Psoas muscle (tissue), 7 donors: ENCODE measurements at regions not wholly inside any gene's neighbourhood (a gene's known extent, or its start where the extent isn't known, plus 50 kb on each side); places are given as distances from the start of the nearest gene placed in this dataset.
A peak's percentile ranks its signal among the peaks of the same experiment; 100 is the strongest.

Source experiments
- ATAC-seq, 4 donors: fragments of 200-7000 bp; cut with Tn5 transposase; one replicate each; pipeline ENCODE4 v1.9.1; 2020; ENCODE audit warnings: moderate library complexity in 3 of 4, mild to moderate bottlenecking in 2 of 4
- DNase-seq, 2 donors: peaks; one replicate each; pipeline ENCODE4 v3.0.0-alpha.2; 2020
- H3K27ac ChIP-seq: fragments of 200-600 bp; one replicate; pipeline ENCODE4 v1.8.0; 2022
- H3K27me3 ChIP-seq, 3 donors: fragments of 200-600 bp in 1 of 3; one replicate each; pipeline versions ENCODE4 v1.6.1 to v1.8.0; 2013 to 2022; ENCODE audit warnings: low read length in 2 of 3, mild to moderate bottlenecking in 2 of 3, moderate library complexity in 1 of 3; ENCODE audit not compliant: insufficient read depth in 3 of 3
- H3K36me3 ChIP-seq, 2 donors: fragments of 200-600 bp in 1 of 2; one replicate each; pipeline versions ENCODE4 v1.6.1 to v1.8.0; 2013 to 2022; ENCODE audit warnings: low read depth in 1 of 2, mild to moderate bottlenecking in 1 of 2, moderate library complexity in 1 of 2; ENCODE audit not compliant: insufficient read depth in 1 of 2
- H3K4me1 ChIP-seq: fragments of 200-600 bp; one replicate; pipeline ENCODE4 v1.8.0; 2022
- H3K4me3 ChIP-seq: fragments of 200-600 bp; one replicate; pipeline ENCODE4 v1.8.0; 2022; ENCODE audit warnings: mild to moderate bottlenecking
- H3K9me3 ChIP-seq: fragments of 200-600 bp; one replicate; pipeline ENCODE4 v1.8.0; 2022
- CTCF ChIP-seq: fragments of 200-600 bp; IDR thresholded peaks from one replicate; pipeline ENCODE4 v1.8.0; 2022; ENCODE audit warnings: antibody characterized with exemption
- WGBS, 3 donors: extraction: QIAGEN DNeasy Blood & Tissue Kit; methylation state at CpG; one replicate each; pipeline versions ENCODE4 v1.1.6 to v1.1.7; 2013; 5-methylcytosine and 5-hydroxymethylcytosine counted together
- intact Hi-C, 2 donors: fragments of 100-400 bp; cut with DNase I; formaldehyde crosslinking; loops; one replicate each; pipeline versions ENCODE4 v1.11.0 to v1.14.2; 2022
- donor health status: healthy with polysubstance abuse.
- donor health status: DM: no; HTN: no; CAD: no; lungs with moderate emphysema.
- donor health status: Bipolar disorder and iron deficiency.
- donor health status: healthy.
- donor health status: DM: yes; HTN: yes; CAD: no.
- donor health status: DM: no; HTN: no; CAD: no.
- donor health status: DM: yes; HTN: yes; CAD: no.

- no peaks in the 10 kb centered on the region for H3K36me3 ChIP-seq
- H3K4me3 ChIP-seq, result no peak overlapping the region
- H3K9me3 ChIP-seq, result no peaks in the 10 kb centered on the region
- TF ChIP-seq CTCF, result no peak
- WGBS, 3 donors, result 79 to 96% (median 92%) methylated on average over 5 of the region's 5 CpGs
- peaks cover 8% of the 10 kb centered on the region for H3K4me1 ChIP-seq
- no peak for DNase-seq
- intact Hi-C loops, result no loop called here
- ATAC-seq, result no peak
- H3K27ac ChIP-seq, result no peak overlapping the region
- no peaks in the 10 kb centered on the region for H3K27me3 ChIP-seq
These were observed 149.1 kb downstream of the PTPN20 start for GRCh38 chr10:47060356-47060755.

GRCh38 chr10:47060993-47061500 lies 149.8 kb downstream of the PTPN20 start:
- no peak overlapping the region for H3K4me3 ChIP-seq
- no peak for ATAC-seq
- DNase-seq, result no peak
- H3K36me3 ChIP-seq, result no peaks in the 10 kb centered on the region
- no peaks in the 10 kb centered on the region for H3K9me3 ChIP-seq
- no peaks in the 10 kb centered on the region for H3K27me3 ChIP-seq
- intact Hi-C loops, result no loop called here
- H3K27ac ChIP-seq, result no peak overlapping the region
- WGBS, 3 donors, result 85 to 91% (median 87%) methylated on average over 8 of the region's 8 CpGs
- peaks cover 8% of the 10 kb centered on the region for H3K4me1 ChIP-seq
- TF ChIP-seq CTCF, result no peak

- intact Hi-C loops, result no loop called here
- WGBS, 3 donors, result 83 to 89% (median 87%) methylated on average over 3 of the region's 3 CpGs
- no peak for TF ChIP-seq CTCF
These were observed 150.5 kb downstream of the PTPN20 start for GRCh38 chr10:47061776-47062175.

DNA sequence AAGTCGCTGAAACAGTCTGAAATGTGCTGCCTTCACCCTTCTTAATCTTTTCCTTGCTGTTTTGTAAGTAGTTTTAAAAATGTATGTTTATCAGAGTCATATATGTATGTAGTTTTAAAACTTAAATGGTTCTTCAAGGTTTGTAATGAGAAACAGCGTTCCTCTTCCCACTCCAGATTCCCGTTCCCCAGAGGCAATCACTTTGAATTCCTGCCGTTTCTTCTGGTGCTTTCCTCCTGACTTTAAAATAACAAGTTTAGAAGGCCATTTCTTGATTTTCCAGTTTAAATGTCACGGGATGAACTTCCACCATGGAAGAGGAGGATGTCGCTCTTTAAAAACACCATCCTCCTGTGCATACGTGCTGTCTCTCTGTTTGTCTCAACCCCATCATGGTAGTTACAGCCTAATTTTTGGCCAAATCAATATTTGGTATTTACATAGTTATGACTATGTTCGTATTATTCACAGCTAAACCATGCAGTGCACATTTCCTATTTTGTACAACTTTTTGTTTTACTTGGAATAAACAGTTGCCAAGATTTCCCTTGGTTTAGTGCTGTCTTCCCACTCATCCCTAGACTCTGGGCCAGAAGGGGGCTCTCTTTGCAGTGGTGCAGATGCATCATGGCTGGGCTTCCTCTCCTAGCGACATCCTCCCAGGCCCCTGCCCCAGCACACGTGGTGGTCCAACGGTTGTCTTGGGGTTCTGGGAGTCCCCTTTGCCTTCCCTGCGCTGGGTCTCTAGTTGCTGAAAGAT lies 151.4 kb downstream of the PTPN20 start:
- Histone ChIP-seq H3K4me3 (no peak overlapping the region), H3K4me1 (peaks cover 8% of the 10 kb centered on the region), H3K27ac (peak overlapping the region; percentile 23), H3K27me3 (no peaks in the 10 kb centered on the region), H3K36me3 (no peaks in the 10 kb centered on the region), H3K9me3 (no peaks in the 10 kb centered on the region)
- ATAC-seq (no peak), DNase-seq (no peak)
- TF ChIP-seq CTCF, result no peak
- intact Hi-C loops, result no loop called here
- 71 to 73% (median 72%) methylated on average over 12 of the region's 12 CpGs for WGBS, 3 donors

More at GRCh38 chr10:47061776-47062175, 150.5 kb downstream of the PTPN20 start:
- Histone ChIP-seq H3K27ac (no peak overlapping the region), H3K27me3 (no peaks in the 10 kb centered on the region), H3K9me3 (no peaks in the 10 kb centered on the region), H3K36me3 (no peaks in the 10 kb centered on the region), H3K4me3 (no peak overlapping the region), H3K4me1 (peaks cover 8% of the 10 kb centered on the region)
- ATAC-seq (no peak), DNase-seq (no peak)

GRCh38 chr10:47063858-47064257 lies 152.6 kb downstream of the PTPN20 start:
- intact Hi-C loops, result no loop called here
- Histone ChIP-seq H3K27ac (peak overlapping the region; percentile 23), H3K4me1 (peaks cover 3% of the 10 kb centered on the region), H3K4me3 (no peak overlapping the region), H3K9me3 (no peaks in the 10 kb centered on the region), H3K27me3 (no peaks in the 10 kb centered on the region), H3K36me3 (no peaks in the 10 kb centered on the region)
- DNase-seq (no peak), ATAC-seq (peak; percentile 77 to 89 (median 86))
- WGBS, 3 donors, result 25 to 39% (median 29%) methylated on average over 1 of the region's 1 CpG
- TF ChIP-seq CTCF, result no peak
